ENCODE measurements at regions not wholly inside any gene's neighbourhood (a gene's known extent, or its start where the extent isn't known, plus 50 kb on each side); places are given as distances from the start of the nearest gene placed in this dataset.
"Not testable (repeated sequence)": the region's sequence is repeated elsewhere in the genome, so short reads cannot be mapped to it uniquely, and the experiment has no call there.

- 92 to 95% methylated on average over 4 of the region's 4 CpGs for WGBS, 2 donors
- TF ChIP-seq CTCF (IDR thresholded peaks at IDR 0.05): no peak
- no peak for ATAC-seq
- Histone ChIP-seq H3K4me1 (no peaks in the 10 kb centered on the region), H3K9me3 (no peaks in the 10 kb centered on the region), H3K36me3 (no peaks in the 10 kb centered on the region), H3K4me3 (no peak overlapping the region), H3K27ac (no peak overlapping the region), H3K27me3 (no peaks in the 10 kb centered on the region)
- no peak for DNase-seq
- intact Hi-C loops (cut with DNase I): no loop called here
- FAIRE-seq: no peak
Observed at GRCh38 chr2:234158812-234159211, 108.3 kb downstream of the SPP2 start.

- no peaks in the 10 kb centered on the region for H3K36me3 ChIP-seq
- no peak for DNase-seq
- FAIRE-seq: no peak
- no peaks in the 10 kb centered on the region for H3K4me1 ChIP-seq
- TF ChIP-seq CTCF (IDR thresholded peaks at IDR 0.05): no peak
- no peaks in the 10 kb centered on the region for H3K27me3 ChIP-seq
- 76 to 79% methylated on average over 3 of the region's 3 CpGs for WGBS, 2 donors
- intact Hi-C loops (cut with DNase I): no loop called here
- H3K4me3 ChIP-seq: no peak overlapping the region
- H3K27ac ChIP-seq: no peak overlapping the region
- ATAC-seq: no peak
- H3K9me3 ChIP-seq: no peaks in the 10 kb centered on the region
Observed at GRCh38 chr2:234157817-234158588, 107.5 kb downstream of the SPP2 start.

GRCh38 chr2:234156326-234156725 lies 105.8 kb downstream of the SPP2 start:
- H3K4me1 ChIP-seq: no peaks in the 10 kb centered on the region
- no peak for TF ChIP-seq CTCF (IDR thresholded peaks at IDR 0.05)
- ATAC-seq (no peak), FAIRE-seq (no peak), DNase-seq (no peak)
- H3K36me3 ChIP-seq: no peaks in the 10 kb centered on the region
- 81 to 89% methylated on average over 3 of the region's 3 CpGs for WGBS, 2 donors
- no peaks in the 10 kb centered on the region for H3K27me3 ChIP-seq
- intact Hi-C loops (cut with DNase I): no loop called here
- H3K4me3 ChIP-seq: no peak overlapping the region
- H3K27ac ChIP-seq: no peak overlapping the region
- H3K9me3 ChIP-seq: no peaks in the 10 kb centered on the region

GRCh38 chr2:234152835-234153234 lies 102.3 kb downstream of the SPP2 start:
- DNase-seq; H3K27ac ChIP-seq; FAIRE-seq; H3K4me1 ChIP-seq; H3K4me3 ChIP-seq; ATAC-seq; H3K27me3 ChIP-seq; intact Hi-C loops (cut with DNase I); H3K9me3 ChIP-seq; H3K36me3 ChIP-seq: not testable (repeated sequence)
- 98 to 99% methylated on average over 2 of the region's 2 CpGs for WGBS, 2 donors

- no peak overlapping the region for H3K4me3 ChIP-seq
- no peak for FAIRE-seq
- H3K27me3 ChIP-seq: no peaks in the 10 kb centered on the region
- DNase-seq: no peak
- H3K4me1 ChIP-seq: no peaks in the 10 kb centered on the region
- ATAC-seq: no peak
- intact Hi-C loops (cut with DNase I): no loop called here
- no peaks in the 10 kb centered on the region for H3K36me3 ChIP-seq
- no peak overlapping the region for H3K27ac ChIP-seq
- H3K9me3 ChIP-seq: no peaks in the 10 kb centered on the region
- no peak for TF ChIP-seq CTCF (IDR thresholded peaks at IDR 0.05)
- WGBS, 2 donors: 62 to 67% methylated on average over 3 of the region's 3 CpGs
Observed at GRCh38 chr2:234147335-234147861, 96.9 kb downstream of the SPP2 start.
